K562 (cell line): ENCODE measurements at regions not wholly inside any gene's neighbourhood (a gene's known extent, or its start where the extent isn't known, plus 50 kb on each side); places are given as distances from the start of the nearest gene placed in this dataset.
A peak's percentile ranks its signal among the peaks of the same experiment; 100 is the strongest.
"Not testable (repeated sequence)": the region's sequence is repeated elsewhere in the genome, so short reads cannot be mapped to it uniquely, and the experiment has no call there.

Experiments used
- ATAC-seq: fragments of 200-7000 bp; cut with Tn5 transposase; 3 replicates; pipeline ENCODE4 v1.9.1; 2020; ENCODE audit warnings: moderate library complexity
- BruUV-seq: library from RNA; stranded (reverse); fragments of 400-500 nt; replicated peaks from 2 replicates; lab custom pipeline; 2021; lab: Mats Ljungman, UMichigan
- CTCF ChIA-PET: fragments of 300-600 bp; formaldehyde crosslinking; extraction: SDS; loops from one replicate; lab custom pipeline; 2021; ENCODE audit warnings: low intra/inter-chr PET ratio; lab: Yijun Ruan, JAX
- POLR2A ChIA-PET: fragments of 300-600, 350-650 bp; sonication (Branson Sonifier 250); formaldehyde crosslinking; extraction: SDS; loops from one replicate; lab custom pipeline; 2021; ENCODE audit warnings: antibody characterized with exemption, inconsistent platforms; lab: Yijun Ruan, JAX
- DNase-seq, 4 experiments: peaks; one replicate each; pipeline versions ENCODE4 v3.0.0 to v3.0.0-alpha.2; 2011 to 2018; ENCODE audit warnings: low spot score in 3 of 4, mixed read lengths in 3 of 4; ENCODE audit errors: extremely low read depth in 1 of 4
- FAIRE-seq: peaks from 2 replicates; lab custom pipeline; 2011; peaks lifted over from hg19 to GRCh38; lab: Jason Lieb, UNC
- H2AFZ ChIP-seq: 2 replicates; pipeline ENCODE4 v1.6.0; 2011; ENCODE audit warnings: low read depth, low read length, control low read depth, inconsistent platforms
- H3K27ac ChIP-seq: fragments of 200-600 bp; 3 replicates; pipeline ENCODE4 v1.8.0; 2011; ENCODE audit warnings: low read depth, mild to moderate bottlenecking, control low read depth, inconsistent platforms, low read length, moderate library complexity, mixed read lengths; ENCODE audit errors: extremely low read depth
- H3K27me3 ChIP-seq, 2 experiments: fragments of 300-600 bp in 1 of 2; 2 replicates in 1 of 2; 3 replicates in 1 of 2; pipeline versions ENCODE4 v1.6.0 to v1.8.0; 2011; ENCODE audit warnings: inconsistent platforms in 2 of 2, low read length in 2 of 2, mild to moderate bottlenecking in 1 of 2, mixed read lengths in 1 of 2, moderate library complexity in 1 of 2; ENCODE audit not compliant: control insufficient read depth in 2 of 2, insufficient read depth in 2 of 2
- H3K36me3 ChIP-seq: fragments of 300-600 bp; 3 replicates; pipeline ENCODE4 v1.8.0; 2011; ENCODE audit warnings: mild to moderate bottlenecking, low read length, inconsistent platforms; ENCODE audit not compliant: control insufficient read depth, insufficient read depth
- H3K4me1 ChIP-seq, 2 experiments: fragments of 200-600 bp in 1 of 2; replicated peaks in 1 of 2; 2 replicates in 1 of 2; 3 replicates in 1 of 2; pipeline versions ENCODE4 v1.5.1 to v1.8.0; 2011; ENCODE audit warnings: inconsistent platforms in 2 of 2, low read length in 2 of 2, mild to moderate bottlenecking in 1 of 2, mixed read lengths in 1 of 2, moderate library complexity in 1 of 2; ENCODE audit not compliant: control insufficient read depth in 2 of 2, insufficient read depth in 2 of 2
- H3K4me2 ChIP-seq: 2 replicates; pipeline ENCODE4 v1.6.1; 2011; ENCODE audit warnings: low read length, control low read depth, inconsistent platforms, mixed read lengths; ENCODE audit not compliant: insufficient read depth
- H3K4me3 ChIP-seq: fragments of 200-600 bp; sonication (generic), shearing (Covaris generic); 2 replicates; pipeline ENCODE4 v1.5.1; 2016; ENCODE audit warnings: control low read depth, inconsistent platforms
- H3K79me2 ChIP-seq: fragments of 200-600 bp; 3 replicates; pipeline ENCODE4 v1.8.0; 2011; ENCODE audit warnings: low read length, inconsistent platforms; ENCODE audit not compliant: control insufficient read depth, insufficient read depth
- H3K9ac ChIP-seq, 2 experiments: 2 replicates each; pipeline versions ENCODE4 v1.6.0 to v1.6.1; 2011; ENCODE audit warnings: low read depth in 2 of 2, low read length in 2 of 2, control low read depth in 1 of 2, inconsistent platforms in 1 of 2, mild to moderate bottlenecking in 1 of 2, mixed read lengths in 1 of 2; ENCODE audit not compliant: insufficient read depth in 1 of 2
- H3K9me1 ChIP-seq: one replicate; pipeline ENCODE4 v1.6.0; 2011; ENCODE audit warnings: inconsistent platforms, mild to moderate bottlenecking, low read length, moderate library complexity; ENCODE audit not compliant: control insufficient read depth, insufficient read depth
- H3K9me3 ChIP-seq: replicated peaks from 2 replicates; pipeline ENCODE4 v1.5.1; 2011; ENCODE audit warnings: low read depth, low read length, inconsistent platforms; ENCODE audit not compliant: control insufficient read depth, insufficient read depth
- H4K20me1 ChIP-seq: replicated peaks from 2 replicates; pipeline ENCODE4 v1.6.1; 2011; ENCODE audit warnings: low read length, inconsistent platforms, mixed read lengths; ENCODE audit not compliant: control insufficient read depth, insufficient read depth
- CC2D1A ChIP-seq: fragments of 450-650 bp; IDR thresholded peaks from 2 replicates; pipeline ENCODE4 v1.6.1; 2017; ENCODE audit warnings: mild to moderate bottlenecking
- TRIM24 ChIP-seq, 2 experiments: fragments of 450-650 bp; IDR thresholded peaks; 2 replicates each; pipeline ENCODE4 v1.6.1; 2016
- ZFP36 ChIP-seq: fragments of 150-350 bp; IDR thresholded peaks from 2 replicates; pipeline ENCODE4 v1.6.1; 2018; ENCODE audit warnings: low read length, low read depth; ENCODE audit not compliant: partially characterized antibody
- ZNF280A ChIP-seq: fragments of 450-650 bp; IDR thresholded peaks from 2 replicates; pipeline ENCODE4 v1.6.1; 2018; ENCODE audit warnings: mild to moderate bottlenecking, low read depth; ENCODE audit not compliant: partially characterized antibody
- ZNF431 ChIP-seq: sonication (generic); formaldehyde crosslinking; IDR thresholded peaks from 2 replicates; pipeline ENCODE4 v1.8.0; 2022; ENCODE audit warnings: mild to moderate bottlenecking, missing genetic modification reagents
- in situ Hi-C: fragments of 300-500 bp; cut with MboI; formaldehyde crosslinking; loops from 4 replicates; pipeline ENCODE4 v1.15.0; 2018; ENCODE audit warnings: inconsistent platforms, mixed read lengths
- intact Hi-C: fragments of 100-400 bp; cut with micrococcal nuclease; formaldehyde crosslinking; loops from 2 replicates; pipeline ENCODE4 v1.14.2; 2022

GRCh38 chr2:12472265-12472664 is 244.5 kb upstream of the TRIB2 start:
- H3K9me3 ChIP-seq, H3K4me1 ChIP-seq, H3K9me1 ChIP-seq, intact Hi-C loops: not testable (repeated sequence)
- peak; percentile 44 for TF ChIP-seq CC2D1A
- 0 out of 4 replicates have a peak, but pooled peaks of 1 of the 2 experiments have one; percentile 31 for TF ChIP-seq TRIM24 (IDR thresholded peaks at IDR 0.05)
- peak; percentile 25 for TF ChIP-seq ZFP36
- TF ChIP-seq ZNF280A = peak; percentile 35
- peak; percentile 97 for TF ChIP-seq ZNF431 (CRISPR knock-in tag)
- TF ChIP-seq, all 486 proteins: peak for 5; not testable (repeated sequence) for 481
- CTCF ChIA-PET, H4K20me1 ChIP-seq, in situ Hi-C loops, POLR2A ChIA-PET, H3K79me2 ChIP-seq, H3K27me3 ChIP-seq, DNase-seq, H2AFZ ChIP-seq, FAIRE-seq, H3K4me3 ChIP-seq, H3K9ac ChIP-seq, H3K4me2 ChIP-seq, ATAC-seq, H3K36me3 ChIP-seq, H3K27ac ChIP-seq, BruUV-seq: not testable (repeated sequence)
